Mucosa of gallbladder (tissue), 1 donor: ENCODE measurements at regions not wholly inside any gene's neighbourhood (a gene's known extent, or its start where the extent isn't known, plus 50 kb on each side); places are given as distances from the start of the nearest gene placed in this dataset.

Experiments
- DNase-seq: peaks from one replicate; pipeline ENCODE4 v3.0.0-alpha.2; 2020; ENCODE audit warnings: low spot score
- donor health status: DM: no; HTN: no; CAD: no.

GRCh38 chr19:28846094-28846812 lies 366.7 kb downstream of the UQCRFS1 start:
- no peak for DNase-seq

GRCh38 chr19:28843761-28844492 lies 369.0 kb downstream of the UQCRFS1 start:
- no peak for DNase-seq

- no peak for DNase-seq
These were observed 371.4 kb downstream of the UQCRFS1 start for GRCh38 chr19:28841531-28841930.

- DNase-seq = no peak
These were observed 372.1 kb downstream of the UQCRFS1 start for GRCh38 chr19:28840891-28841290.

GRCh38 chr19:28839455-28839854 lies 373.5 kb downstream of the UQCRFS1 start:
- no peak for DNase-seq

- no peak for DNase-seq
These were observed 374.0 kb downstream of the UQCRFS1 start for GRCh38 chr19:28838909-28839308.

- no peak for DNase-seq
These were observed 376.5 kb downstream of the UQCRFS1 start for GRCh38 chr19:28836421-28836820.

GRCh38 chr19:28834996-28835395 lies 378.0 kb downstream of the UQCRFS1 start:
- DNase-seq = no peak

- no peak for DNase-seq
These were observed 381.5 kb downstream of the UQCRFS1 start for GRCh38 chr19:28831462-28831861.

GRCh38 chr19:28829762-28830161 lies 383.2 kb downstream of the UQCRFS1 start:
- DNase-seq = no peak

- no peak for DNase-seq
These were observed 383.6 kb downstream of the UQCRFS1 start for GRCh38 chr19:28829359-28829758.

- DNase-seq = no peak
These were observed 384.6 kb downstream of the UQCRFS1 start for GRCh38 chr19:28828276-28828870.

GRCh38 chr19:28827382-28827781 lies 385.6 kb downstream of the UQCRFS1 start:
- no peak for DNase-seq

- no peak for DNase-seq
These were observed 389.5 kb downstream of the UQCRFS1 start for GRCh38 chr19:28823338-28823961.

GRCh38 chr19:28820289-28820688 lies 392.7 kb downstream of the UQCRFS1 start:
- DNase-seq = no peak

- DNase-seq = no peak
These were observed 397.7 kb downstream of the UQCRFS1 start for GRCh38 chr19:28815257-28815656.

GRCh38 chr19:28794301-28794700 lies 418.6 kb downstream of the UQCRFS1 start:
- DNase-seq = no peak

- no peak for DNase-seq
These were observed 419.4 kb downstream of the UQCRFS1 start for GRCh38 chr19:28793391-28794168.

GRCh38 chr19:28785971-28786370 lies 427.0 kb downstream of the UQCRFS1 start:
- DNase-seq = no peak

GRCh38 chr19:28764066-28764465 lies 448.9 kb downstream of the UQCRFS1 start:
- DNase-seq = no peak

- no peak for DNase-seq
These were observed 466.5 kb downstream of the UQCRFS1 start for GRCh38 chr19:28746478-28746877.

- DNase-seq = no peak
These were observed 468.0 kb downstream of the UQCRFS1 start for GRCh38 chr19:28744943-28745342.
